ENCODE measurements at regions not wholly inside any gene's neighbourhood (a gene's known extent, or its start where the extent isn't known, plus 50 kb on each side); places are given as distances from the start of the nearest gene placed in this dataset.

DNA sequence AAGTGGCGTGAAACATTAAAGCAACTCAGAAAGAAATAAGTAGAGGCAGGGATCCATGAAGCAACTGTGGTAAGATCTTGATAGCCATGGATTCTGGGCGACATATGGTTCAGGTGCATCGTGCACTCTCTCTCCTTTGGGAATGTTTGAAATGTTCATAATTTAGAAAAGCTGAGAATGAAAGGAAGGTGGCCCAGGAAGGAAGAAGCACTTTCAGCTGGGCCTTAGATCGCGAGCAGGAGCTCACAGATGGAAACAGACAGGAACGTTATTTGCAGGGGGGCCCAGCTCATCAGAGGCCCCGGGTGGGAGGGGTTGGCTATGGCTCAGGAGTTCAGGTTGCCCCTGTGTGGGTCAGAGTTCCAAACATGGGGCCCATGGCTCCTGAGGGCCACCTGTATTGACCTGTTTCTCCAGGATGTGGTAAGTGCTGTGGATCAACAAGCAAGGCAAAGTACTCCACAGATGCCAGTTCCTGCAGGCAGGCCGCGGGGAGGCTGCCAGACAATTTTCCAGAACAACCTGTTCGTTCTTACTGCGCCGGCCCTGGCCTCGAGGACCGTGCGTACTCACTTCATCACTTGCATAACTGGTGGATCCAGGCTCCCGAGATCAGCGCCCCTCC, 253.2 kb downstream of the TOMM20 start (continued):
- 0 out of 2 replicates have a peak, but pooled peaks have one; percentile 57 for TF ChIP-seq HOXA9 (CRISPR knock-in tag; IDR thresholded peaks at IDR 0.05; ENCODE audit: borderline replicate concordance)
- TF ChIP-seq, protein P1, sequence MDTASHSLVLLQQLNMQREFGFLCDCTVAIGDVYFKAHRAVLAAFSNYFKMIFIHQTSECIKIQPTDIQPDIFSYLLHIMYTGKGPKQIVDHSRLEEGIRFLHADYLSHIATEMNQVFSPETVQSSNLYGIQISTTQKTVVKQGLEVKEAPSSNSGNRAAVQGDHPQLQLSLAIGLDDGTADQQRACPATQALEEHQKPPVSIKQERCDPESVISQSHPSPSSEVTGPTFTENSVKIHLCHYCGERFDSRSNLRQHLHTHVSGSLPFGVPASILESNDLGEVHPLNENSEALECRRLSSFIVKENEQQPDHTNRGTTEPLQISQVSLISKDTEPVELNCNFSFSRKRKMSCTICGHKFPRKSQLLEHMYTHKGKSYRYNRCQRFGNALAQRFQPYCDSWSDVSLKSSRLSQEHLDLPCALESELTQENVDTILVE (CRISPR knock-in tag; IDR thresholded peaks at IDR 0.05), result peak; percentile 73
- peak; percentile 4; the same call in 1 of the 2 replicates for TF ChIP-seq ZNF232 (CRISPR knock-in tag; IDR thresholded peaks at IDR 0.05; ENCODE audit: borderline replicate concordance)
- no peak for TF ChIP-seq CAMTA2 (CRISPR knock-in tag; IDR thresholded peaks at IDR 0.05; ENCODE audit: borderline replicate concordance)
- TF ChIP-seq MIXL1 (CRISPR knock-in tag; IDR thresholded peaks at IDR 0.05), result peak; percentile 80
- TF ChIP-seq ELF1 (CRISPR knock-in tag; IDR thresholded peaks at IDR 0.05), result peak; percentile 20; the same call in 1 of the 2 replicates
- TF ChIP-seq, protein P2, sequence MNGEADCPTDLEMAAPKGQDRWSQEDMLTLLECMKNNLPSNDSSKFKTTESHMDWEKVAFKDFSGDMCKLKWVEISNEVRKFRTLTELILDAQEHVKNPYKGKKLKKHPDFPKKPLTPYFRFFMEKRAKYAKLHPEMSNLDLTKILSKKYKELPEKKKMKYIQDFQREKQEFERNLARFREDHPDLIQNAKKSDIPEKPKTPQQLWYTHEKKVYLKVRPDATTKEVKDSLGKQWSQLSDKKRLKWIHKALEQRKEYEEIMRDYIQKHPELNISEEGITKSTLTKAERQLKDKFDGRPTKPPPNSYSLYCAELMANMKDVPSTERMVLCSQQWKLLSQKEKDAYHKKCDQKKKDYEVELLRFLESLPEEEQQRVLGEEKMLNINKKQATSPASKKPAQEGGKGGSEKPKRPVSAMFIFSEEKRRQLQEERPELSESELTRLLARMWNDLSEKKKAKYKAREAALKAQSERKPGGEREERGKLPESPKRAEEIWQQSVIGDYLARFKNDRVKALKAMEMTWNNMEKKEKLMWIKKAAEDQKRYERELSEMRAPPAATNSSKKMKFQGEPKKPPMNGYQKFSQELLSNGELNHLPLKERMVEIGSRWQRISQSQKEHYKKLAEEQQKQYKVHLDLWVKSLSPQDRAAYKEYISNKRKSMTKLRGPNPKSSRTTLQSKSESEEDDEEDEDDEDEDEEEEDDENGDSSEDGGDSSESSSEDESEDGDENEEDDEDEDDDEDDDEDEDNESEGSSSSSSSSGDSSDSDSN (CRISPR knock-in tag; IDR thresholded peaks at IDR 0.05), result peak; percentile 66; the same call in 1 of the 2 replicates
- no peak for TF ChIP-seq ATM (IDR thresholded peaks at IDR 0.05; ENCODE audit: borderline replicate concordance)
- 0 out of 2 replicates have a peak, but pooled peaks have one; percentile 24 for TF ChIP-seq SAFB2 (CRISPR knock-in tag; IDR thresholded peaks at IDR 0.05; ENCODE audit: borderline replicate concordance, low read depth)
- peak; percentile 75; the same call in 1 of the 2 replicates for TF ChIP-seq ZSCAN9 (CRISPR knock-in tag; IDR thresholded peaks at IDR 0.05; ENCODE audit: borderline replicate concordance)
- peak; percentile 28; the same call in 1 of the 2 replicates for TF ChIP-seq MAZ (IDR thresholded peaks at IDR 0.05; ENCODE audit: borderline replicate concordance, low read depth, low read length)
- TF ChIP-seq MAZ (CRISPR knock-in tag; IDR thresholded peaks at IDR 0.05; ENCODE audit: low read depth), result 0 out of 2 replicates have a peak, but pooled peaks have one; percentile 39
- no peak for TF ChIP-seq TAF15 (IDR thresholded peaks at IDR 0.05; ENCODE audit: low read depth, low read length, poor library complexity, severe bottlenecking)
- TF ChIP-seq, protein P3, sequence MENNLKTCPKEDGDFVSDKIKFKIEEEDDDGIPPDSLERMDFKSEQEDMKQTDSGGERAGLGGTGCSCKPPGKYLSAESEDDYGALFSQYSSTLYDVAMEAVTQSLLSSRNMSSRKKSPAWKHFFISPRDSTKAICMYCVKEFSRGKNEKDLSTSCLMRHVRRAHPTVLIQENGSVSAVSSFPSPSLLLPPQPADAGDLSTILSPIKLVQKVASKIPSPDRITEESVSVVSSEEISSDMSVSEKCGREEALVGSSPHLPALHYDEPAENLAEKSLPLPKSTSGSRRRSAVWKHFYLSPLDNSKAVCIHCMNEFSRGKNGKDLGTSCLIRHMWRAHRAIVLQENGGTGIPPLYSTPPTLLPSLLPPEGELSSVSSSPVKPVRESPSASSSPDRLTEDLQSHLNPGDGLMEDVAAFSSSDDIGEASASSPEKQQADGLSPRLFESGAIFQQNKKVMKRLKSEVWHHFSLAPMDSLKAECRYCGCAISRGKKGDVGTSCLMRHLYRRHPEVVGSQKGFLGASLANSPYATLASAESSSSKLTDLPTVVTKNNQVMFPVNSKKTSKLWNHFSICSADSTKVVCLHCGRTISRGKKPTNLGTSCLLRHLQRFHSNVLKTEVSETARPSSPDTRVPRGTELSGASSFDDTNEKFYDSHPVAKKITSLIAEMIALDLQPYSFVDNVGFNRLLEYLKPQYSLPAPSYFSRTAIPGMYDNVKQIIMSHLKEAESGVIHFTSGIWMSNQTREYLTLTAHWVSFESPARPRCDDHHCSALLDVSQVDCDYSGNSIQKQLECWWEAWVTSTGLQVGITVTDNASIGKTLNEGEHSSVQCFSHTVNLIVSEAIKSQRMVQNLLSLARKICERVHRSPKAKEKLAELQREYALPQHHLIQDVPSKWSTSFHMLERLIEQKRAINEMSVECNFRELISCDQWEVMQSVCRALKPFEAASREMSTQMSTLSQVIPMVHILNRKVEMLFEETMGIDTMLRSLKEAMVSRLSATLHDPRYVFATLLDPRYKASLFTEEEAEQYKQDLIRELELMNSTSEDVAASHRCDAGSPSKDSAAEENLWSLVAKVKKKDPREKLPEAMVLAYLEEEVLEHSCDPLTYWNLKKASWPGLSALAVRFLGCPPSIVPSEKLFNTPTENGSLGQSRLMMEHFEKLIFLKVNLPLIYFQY (CRISPR knock-in tag; IDR thresholded peaks at IDR 0.05; ENCODE audit: borderline replicate concordance), result peak; percentile 55; the same call in 1 of the 2 replicates
- peak; percentile 15 for TF ChIP-seq ZMYM3 (CRISPR knock-in tag; IDR thresholded peaks at IDR 0.05)
- TF ChIP-seq MED1 (CRISPR knock-in tag; IDR thresholded peaks at IDR 0.05), result peak; percentile 98
- TF ChIP-seq ARHGAP35 (CRISPR knock-in tag; IDR thresholded peaks at IDR 0.05; ENCODE audit: borderline replicate concordance), result no peak
- TF ChIP-seq SMAD9 (CRISPR knock-in tag; IDR thresholded peaks at IDR 0.05), result no peak
- TF ChIP-seq KLF12 (CRISPR knock-in tag; IDR thresholded peaks at IDR 0.05; ENCODE audit: borderline replicate concordance), result peak; percentile 48
- peak; percentile 64; the same call in 1 of the 2 replicates for TF ChIP-seq CBFB (CRISPR knock-in tag; IDR thresholded peaks at IDR 0.05)
